HepG2 (cell line): ENCODE measurements at regions not wholly inside any gene's neighbourhood (a gene's known extent, or its start where the extent isn't known, plus 50 kb on each side); places are given as distances from the start of the nearest gene placed in this dataset.

Experiments used
- BCL6 ChIP-seq: IDR thresholded peaks from 2 replicates; pipeline ENCODE4 v1.6.1; 2016; ENCODE audit warnings: missing genetic modification reagents, missing compliant biosample characterization
- E2F2 ChIP-seq: sonication (generic); formaldehyde crosslinking; IDR thresholded peaks from 2 replicates; pipeline ENCODE4 v1.4.0; 2020; ENCODE audit warnings: missing genetic modification reagents, borderline replicate concordance
- FOXC1 ChIP-seq: sonication (generic); formaldehyde crosslinking; IDR thresholded peaks from 2 replicates; pipeline ENCODE4 v1.8.0; 2022; ENCODE audit warnings: mild to moderate bottlenecking, missing genetic modification reagents, borderline replicate concordance
- HMGA1 ChIP-seq: sonication (generic); formaldehyde crosslinking; conservative IDR thresholded peaks from 2 replicates; pipeline ENCODE4 v1.4.0; 2020; ENCODE audit warnings: missing genetic modification reagents
- NR2C2 ChIP-seq: sonication (generic); formaldehyde crosslinking; IDR thresholded peaks from 2 replicates; pipeline ENCODE4 v1.4.0; 2020; ENCODE audit warnings: missing genetic modification reagents, mild to moderate bottlenecking, moderate library complexity, borderline replicate concordance
- STAT5B ChIP-seq: sonication (generic); formaldehyde crosslinking; IDR thresholded peaks from 2 replicates; pipeline ENCODE4 v1.4.0; 2020; ENCODE audit warnings: missing genetic modification reagents
- ZBTB46 ChIP-seq: sonication (generic); formaldehyde crosslinking; IDR thresholded peaks from 2 replicates; pipeline ENCODE4 v1.4.0; 2020; ENCODE audit warnings: mild to moderate bottlenecking, missing genetic modification reagents, borderline replicate concordance
- ZFP36 ChIP-seq: fragments of 150-350 bp; IDR thresholded peaks from 2 replicates; pipeline ENCODE4 v1.6.1; 2018; ENCODE audit warnings: borderline replicate concordance, low read length, low read depth; ENCODE audit not compliant: partially characterized antibody
- ZFP37 ChIP-seq: sonication (generic); formaldehyde crosslinking; IDR thresholded peaks from 2 replicates; pipeline ENCODE4 v1.4.0; 2020; ENCODE audit warnings: missing genetic modification reagents, borderline replicate concordance
- ZNF615 ChIP-seq: sonication (generic); formaldehyde crosslinking; IDR thresholded peaks from 2 replicates; pipeline ENCODE4 v1.5.0; 2020; ENCODE audit warnings: mild to moderate bottlenecking, missing genetic modification reagents, borderline replicate concordance

GRCh38 chr1:217140041-217140901 is 417.0 kb upstream of the ESRRG start (continued):
- TF ChIP-seq E2F2 (CRISPR knock-in tag) (no peak), ZNF615 (CRISPR knock-in tag) (no peak), ZBTB46 (CRISPR knock-in tag) (no peak), ZFP37 (no peak), BCL6 (CRISPR knock-in tag) (no peak), FOXC1 (CRISPR knock-in tag) (no peak), ZFP36 (no peak), HMGA1 (CRISPR knock-in tag) (no peak), STAT5B (CRISPR knock-in tag) (no peak), NR2C2 (CRISPR knock-in tag) (no peak)
